GM21381 (cell line): ENCODE measurements at regions not wholly inside any gene's neighbourhood (a gene's known extent, or its start where the extent isn't known, plus 50 kb on each side); places are given as distances from the start of the nearest gene placed in this dataset.

ENCODE experiments used
- ATAC-seq: cut with Tn5 transposase; IDR thresholded peaks from one replicate; pipeline ENCODE4 v1.9.1; 2021; ENCODE audit warnings: mild to moderate bottlenecking, moderate library complexity; ENCODE audit not compliant: unreplicated experiment

DNA sequence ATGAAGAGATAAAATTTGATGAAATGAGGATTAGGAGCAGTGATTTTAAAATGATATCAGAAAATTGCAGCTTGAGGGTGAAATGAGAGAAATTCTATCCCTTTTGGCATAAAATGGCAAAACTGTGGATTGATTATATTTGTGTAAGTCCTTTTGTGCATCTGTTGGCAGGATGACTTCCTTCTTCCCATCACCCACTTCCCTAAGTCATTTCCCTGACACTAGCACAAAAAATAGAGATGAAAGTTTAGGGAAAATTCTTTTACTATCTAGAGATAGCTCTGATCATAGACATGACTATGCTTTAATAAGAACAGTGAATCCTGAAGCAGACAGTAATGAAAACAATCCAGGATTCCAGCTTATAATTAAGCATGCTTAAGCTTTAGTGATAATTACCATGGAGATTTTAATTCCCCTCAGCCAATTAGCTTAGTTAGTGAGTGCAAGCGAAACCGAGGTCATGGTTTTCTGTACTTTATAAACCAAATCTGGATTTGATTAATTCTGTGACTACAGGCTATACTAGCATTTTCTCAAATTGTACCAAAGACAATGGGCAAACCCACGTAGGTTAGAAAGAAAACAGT is 163.6 kb upstream of the TARS1 start:
- no peak for ATAC-seq

DNA sequence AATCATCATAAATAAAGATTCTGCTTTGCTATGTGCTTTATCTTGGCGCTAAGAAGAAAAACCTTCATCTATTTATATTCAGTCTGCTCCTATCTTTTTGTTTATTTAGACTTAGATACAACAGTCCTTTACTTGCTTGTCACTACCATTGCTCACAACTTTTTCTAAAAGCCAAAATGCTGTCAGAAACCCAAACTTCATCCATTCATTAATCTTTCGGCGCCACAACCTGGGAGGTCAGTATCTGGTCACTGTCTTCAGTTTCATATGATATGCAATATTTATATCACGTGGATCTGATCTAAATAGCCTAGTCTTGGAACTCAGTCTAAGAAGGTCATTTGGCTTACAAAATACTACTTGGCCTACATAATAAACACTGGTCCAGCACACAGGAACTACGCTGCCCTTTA is 159.3 kb upstream of the TARS1 start:
- ATAC-seq, result no peak

DNA sequence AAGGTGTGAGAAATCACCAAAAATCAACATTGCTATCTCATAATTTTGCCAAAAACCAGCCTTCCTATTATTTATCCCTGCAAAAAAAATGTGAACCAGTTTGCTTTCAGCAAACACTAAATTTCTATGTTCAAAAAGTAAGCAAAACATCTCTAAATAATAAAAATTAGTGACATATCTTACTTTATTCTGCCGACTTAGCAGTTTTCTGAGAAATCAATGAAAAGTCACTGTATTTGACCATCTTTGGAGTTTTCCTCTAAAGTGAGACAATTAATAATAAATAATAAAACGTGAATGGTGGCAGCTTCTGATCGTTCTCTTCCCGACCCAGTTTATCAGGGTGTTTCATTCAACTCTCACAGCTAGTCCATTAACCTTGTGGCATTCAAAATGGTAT is 158.6 kb upstream of the TARS1 start:
- ATAC-seq, result no peak

DNA sequence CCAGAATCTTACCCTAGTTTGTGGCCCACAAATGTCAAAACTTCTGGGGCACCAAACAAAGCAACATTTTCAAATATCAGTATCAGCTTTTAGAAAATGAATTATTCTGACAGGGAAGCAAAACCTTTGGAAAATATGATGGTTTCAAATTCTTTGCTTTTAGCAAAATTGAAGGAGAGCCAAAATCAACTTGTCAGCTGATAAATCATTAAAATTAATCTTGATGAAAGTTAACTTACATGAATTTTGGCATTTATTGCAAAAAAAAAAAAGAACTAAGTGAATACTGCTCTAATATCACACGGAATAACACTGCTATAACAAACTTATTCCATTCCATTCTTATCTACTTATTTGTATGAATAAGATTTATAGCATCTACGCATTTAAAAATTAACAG is 158.1 kb upstream of the TARS1 start:
- ATAC-seq, result no peak

DNA sequence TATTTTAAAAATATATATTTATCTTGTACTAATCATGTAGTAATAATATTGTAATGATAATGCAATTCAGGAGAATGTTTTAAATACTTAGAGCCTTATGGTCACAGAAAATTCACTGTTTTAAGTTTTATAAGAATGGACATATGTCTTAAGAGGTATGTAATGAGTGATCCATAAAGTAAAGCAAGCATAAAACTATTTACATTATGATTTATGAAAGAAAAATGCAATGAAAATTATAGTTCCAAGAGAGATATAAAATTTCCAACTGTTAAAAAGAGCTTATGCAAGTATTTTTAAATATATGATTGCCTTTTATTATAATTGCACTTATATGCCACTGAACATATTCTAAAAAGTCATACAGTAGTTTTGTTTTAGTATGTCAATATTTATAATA is 157.5 kb upstream of the TARS1 start:
- no peak for ATAC-seq

DNA sequence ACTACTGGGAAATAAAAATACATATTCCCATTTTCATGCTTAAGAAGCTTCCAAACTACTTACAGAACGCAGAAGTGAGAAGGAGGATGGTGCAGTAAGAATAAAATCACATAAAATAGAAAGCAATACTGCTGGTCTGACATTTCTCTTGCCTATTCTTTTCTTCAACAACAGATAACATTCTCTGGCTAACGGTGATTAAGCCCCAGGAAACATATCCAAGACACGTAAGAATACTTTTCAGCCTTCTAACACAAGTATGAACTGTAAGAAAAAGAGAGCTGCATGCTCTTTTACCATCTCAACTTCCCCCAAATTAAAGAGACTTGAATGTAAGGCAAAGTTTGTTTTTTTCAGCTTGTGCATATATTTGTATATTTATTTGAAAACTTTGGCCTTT is 156.1 kb upstream of the TARS1 start:
- no peak for ATAC-seq

DNA sequence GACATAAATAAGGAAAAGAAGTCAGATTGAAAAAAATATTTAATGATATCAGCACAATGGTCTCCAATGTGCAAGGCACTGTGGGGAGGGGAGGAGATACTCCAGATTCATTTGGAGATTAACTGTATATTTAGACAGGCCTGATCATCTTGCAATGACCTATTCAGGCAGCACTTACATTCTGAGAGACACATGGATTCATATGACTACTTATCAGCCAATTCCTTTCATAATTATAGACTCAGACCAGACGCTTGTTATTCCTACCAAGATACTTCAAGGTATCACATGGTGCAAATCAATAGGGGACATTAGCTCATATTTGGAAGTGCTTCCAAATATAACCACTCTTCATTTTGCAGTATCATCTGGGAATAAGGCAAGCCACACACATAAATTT is 153.5 kb upstream of the TARS1 start:
- ATAC-seq, result no peak

DNA sequence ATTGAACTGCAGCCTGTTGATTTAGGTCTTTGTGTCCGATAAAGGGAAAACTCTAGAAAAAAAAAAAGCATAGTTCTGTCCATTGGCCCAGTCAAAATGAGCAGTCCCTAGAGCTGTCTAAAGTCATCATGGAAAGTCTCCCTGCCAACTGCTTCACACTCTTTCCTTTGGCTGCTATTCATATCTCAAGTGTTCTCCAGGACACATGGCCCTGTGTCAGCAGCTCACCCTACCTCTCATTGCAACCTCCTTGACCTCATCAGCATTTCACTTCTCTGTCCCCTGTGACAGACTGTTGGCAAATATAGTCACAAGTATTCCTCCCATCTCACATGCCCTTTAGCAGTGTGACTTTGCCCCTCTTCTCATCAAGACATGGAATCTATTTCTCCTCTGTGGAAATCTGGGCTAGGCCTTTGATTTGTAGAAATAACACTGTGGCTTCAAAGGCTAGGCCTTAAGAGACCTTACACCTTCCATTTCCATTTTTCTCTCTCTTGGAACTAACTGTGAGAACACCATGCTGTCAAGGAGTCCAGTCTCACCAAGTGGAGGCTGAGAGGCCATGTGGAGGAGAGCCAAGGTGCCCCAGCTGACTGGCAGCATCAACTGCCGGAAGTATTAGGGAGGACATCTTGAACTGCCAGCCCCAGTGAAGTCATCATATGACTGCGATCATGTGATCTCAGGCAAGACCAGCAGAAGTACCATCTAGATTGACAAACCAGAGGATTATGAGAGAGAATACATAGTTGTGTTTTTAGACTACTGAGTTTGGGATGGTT is 149.4 kb upstream of the TARS1 start:
- ATAC-seq, result no peak

DNA sequence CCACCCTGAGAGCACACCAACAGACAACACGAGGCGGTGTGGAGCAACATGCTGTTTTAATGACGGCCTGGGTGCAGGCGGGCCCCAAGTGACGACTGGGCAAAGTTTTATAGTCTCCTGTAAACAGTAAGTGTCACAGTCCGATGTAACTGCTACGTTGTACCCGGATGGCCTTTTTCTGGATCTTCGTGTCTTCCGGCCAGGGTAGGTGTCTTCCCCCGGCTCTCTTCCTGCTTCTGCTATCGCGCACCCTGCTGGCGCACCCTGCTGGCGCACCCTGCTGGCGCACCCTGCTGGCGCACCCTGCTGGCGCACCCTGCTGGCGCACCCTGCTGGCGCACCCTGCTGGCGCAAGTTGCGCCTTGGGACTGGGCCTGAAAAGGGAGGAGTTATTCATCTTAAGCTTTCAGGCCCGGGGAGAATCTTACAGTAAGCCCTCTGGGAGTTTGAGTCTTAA is 143.0 kb upstream of the TARS1 start:
- ATAC-seq, result no peak

DNA sequence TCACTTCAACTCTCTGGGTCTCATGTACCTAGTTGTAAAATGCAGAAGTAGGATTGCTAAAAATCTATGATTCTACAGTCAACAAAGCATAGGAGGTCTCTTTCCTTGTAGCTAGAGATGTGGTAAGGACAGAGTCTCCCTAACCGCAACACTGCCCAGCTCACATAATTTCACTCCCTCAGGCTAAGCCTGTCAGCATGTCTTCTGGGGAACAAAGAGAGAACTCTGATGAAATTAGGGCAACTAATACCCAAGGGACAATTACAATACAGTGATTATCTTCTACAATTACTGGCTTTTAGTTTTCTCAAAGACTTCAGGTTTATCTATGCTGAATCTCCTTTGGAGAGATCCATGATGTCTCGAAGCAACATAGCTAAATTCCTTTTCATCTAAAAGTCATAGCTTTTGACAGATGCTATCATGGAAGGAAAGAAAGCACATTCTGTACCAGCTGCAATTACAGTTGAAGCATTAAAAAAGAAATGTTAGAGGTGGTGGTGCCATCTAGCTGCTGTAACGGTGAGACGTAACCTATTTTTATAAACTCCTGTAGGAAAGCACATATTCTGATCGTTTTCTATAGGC is 141.1 kb upstream of the TARS1 start:
- peak; percentile 36 for ATAC-seq

DNA sequence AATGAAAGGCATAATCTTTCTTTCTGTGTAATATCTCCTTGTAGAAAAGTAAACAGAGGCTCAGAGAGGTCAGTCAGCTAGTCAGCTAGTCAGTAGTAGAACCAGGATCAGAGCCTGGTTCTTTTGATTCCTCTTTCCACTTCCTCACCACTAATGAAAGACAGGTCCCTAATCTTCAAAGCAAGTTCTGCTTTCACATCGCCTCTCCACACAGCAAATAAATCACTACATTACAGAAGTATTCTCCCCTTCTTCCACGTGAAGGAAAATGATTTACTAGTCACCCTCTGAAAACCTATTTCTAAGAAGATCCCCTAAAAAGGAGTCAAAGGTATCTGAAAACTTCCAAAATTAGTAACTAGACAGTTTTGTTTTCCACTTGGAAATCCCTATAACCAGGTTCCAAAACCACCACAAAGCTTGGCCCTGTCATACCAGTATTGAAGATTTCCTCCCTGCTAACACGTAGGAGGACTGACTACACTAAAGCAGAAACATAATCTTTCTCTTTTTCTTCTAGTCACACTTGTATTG is 140.5 kb upstream of the TARS1 start:
- ATAC-seq, result peak; percentile 66

DNA sequence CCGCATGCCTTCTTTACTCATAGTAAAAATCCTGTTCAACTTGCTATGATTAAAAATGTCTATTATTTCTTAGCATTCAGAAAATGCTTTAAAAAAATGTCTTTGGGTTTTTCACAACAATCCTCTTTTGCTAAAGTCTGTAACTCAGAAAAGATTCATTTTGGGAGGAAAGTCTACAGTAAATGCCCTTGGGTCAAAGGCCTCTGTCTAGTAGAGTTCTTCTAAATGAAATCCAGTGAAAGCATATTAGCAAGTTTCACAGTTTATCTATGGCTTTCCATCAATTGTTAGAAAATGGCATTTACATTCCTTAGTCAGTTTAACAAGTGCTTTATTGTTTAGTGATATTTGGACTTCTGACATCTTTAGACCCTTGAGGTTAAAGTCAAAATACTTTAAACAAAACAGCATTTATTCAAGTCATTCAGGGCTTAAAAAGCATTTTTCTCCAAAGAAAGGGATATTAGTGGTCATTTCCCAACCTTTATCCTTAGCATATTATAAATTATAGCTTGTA is 137.1 kb upstream of the TARS1 start:
- ATAC-seq, result no peak

DNA sequence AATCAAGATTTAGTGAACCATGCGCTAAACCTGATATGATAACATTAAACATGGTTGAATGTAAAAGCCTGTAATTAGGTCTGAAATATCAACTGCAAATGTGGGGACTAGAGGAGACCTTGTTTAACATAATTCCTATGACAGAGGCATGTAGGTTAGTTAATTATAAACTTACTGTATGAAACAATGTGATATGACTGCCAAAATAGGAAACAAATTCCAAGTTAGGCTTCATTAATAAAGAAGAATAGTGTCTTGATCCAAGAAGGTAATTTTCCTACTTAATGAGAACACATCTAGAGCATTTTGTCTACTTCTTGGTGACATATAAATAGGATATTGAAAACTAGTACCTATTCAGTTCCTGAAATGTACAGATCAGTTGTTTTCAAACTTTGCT is 136.2 kb upstream of the TARS1 start:
- ATAC-seq, result no peak

DNA sequence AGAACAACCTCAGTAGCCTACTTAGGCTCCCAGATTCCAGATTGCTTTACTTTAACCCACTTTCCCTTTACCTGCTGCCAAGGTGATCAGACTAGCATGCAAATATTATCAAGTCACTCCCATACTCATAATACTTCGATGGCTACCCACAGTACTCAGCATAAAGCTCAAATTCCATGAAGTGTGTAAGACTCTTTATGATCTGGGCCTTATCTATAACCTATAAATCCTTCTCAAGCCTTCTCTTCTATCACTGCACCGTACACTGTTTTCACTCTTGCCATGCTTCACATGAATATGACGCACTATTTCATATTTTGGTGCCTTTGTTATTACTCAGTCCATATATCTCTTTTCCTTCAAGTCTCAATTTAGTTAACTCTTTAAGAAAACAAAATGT is 135.2 kb upstream of the TARS1 start:
- ATAC-seq, result no peak

DNA sequence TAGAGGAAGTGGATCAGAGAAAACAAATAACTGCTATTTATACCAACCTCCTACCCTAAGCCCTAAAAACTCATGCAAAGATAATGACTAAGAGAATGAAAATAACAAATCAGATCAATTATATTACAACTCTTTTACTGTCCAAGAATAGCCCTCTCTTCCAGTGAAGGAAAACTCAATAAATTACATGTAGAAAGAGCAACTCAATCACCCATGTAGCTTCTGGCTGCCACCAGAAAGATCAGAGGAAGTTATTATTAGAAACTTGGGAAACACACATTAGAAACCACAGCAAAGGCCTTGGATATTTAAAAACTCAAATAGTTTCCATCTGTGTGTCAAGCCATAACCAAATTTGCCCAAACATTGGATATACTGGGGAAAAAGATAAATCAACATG is 134.0 kb upstream of the TARS1 start:
- no peak for ATAC-seq

DNA sequence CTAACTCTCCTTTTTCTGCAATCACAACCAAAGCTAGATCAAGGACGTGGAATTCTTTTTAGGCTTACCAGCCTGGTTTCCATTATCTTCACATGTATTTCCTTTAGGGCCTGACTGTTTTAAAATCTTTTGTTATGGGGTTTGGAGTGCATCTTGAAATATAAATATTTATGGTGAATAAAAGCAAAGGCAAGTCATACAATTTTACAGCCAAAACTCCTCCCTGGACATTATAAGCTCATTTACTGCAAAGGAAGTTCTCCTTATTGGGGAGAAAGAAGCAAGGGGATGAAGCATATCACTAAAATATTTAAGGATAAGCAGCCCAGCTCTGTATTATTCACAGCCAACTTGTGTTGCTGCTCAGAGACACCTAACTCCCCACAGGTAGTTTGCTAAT is 132.2 kb upstream of the TARS1 start:
- ATAC-seq, result no peak

DNA sequence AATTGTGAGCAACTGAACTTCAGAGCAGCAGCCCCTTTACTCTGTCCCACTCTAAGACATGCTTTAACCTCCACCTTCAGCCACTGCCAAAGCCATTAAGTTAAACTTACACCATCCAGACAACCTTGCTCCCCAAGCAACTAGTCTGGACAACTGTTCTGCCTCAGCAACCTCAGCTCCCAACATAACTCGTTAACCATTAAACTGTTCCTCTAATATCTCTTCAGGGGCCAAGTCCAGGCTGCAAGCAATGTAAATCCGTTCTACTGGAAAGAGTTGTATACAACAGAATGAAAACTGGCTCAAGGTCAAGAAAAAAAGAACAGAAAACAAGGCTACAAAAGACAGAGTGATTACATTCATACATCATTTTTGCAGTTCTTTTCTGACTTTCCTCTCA is 131.7 kb upstream of the TARS1 start:
- ATAC-seq, result no peak

DNA sequence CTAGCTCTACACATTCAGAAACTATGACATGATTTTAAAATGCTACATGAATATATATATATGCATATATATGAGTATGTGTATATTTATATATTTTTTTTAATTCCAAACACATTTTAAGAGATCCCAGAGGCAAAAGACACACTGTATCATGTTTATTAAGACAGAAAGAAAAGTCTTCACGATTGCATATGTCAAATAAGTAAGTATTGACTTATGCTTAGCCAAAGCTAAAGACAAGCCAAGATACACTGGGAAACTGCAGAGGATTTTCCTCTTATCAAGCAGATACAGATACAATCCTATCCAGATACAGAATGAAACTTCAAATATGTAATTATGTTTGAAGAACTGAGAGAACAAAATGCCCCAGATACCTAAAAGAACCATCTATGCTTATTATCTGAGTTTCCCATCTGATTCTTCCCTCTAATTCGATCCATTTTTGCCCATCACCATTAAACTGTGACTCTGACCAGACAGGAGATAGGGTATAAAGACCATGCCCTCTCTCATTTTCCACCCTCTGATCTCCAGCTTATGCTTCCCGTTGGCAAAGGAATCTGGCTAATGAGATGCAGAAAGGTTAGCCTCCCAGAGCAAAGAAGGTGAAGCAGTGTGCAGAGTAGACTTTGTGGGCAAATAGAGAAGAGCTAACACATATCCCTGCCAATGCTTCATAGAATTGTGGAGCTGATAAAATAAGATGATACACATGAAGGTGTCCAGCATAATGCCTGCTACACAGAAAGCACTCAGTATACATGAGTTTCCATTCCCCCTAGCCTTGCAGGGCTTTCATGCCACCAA is 131.0 kb upstream of the TARS1 start:
- no peak for ATAC-seq

DNA sequence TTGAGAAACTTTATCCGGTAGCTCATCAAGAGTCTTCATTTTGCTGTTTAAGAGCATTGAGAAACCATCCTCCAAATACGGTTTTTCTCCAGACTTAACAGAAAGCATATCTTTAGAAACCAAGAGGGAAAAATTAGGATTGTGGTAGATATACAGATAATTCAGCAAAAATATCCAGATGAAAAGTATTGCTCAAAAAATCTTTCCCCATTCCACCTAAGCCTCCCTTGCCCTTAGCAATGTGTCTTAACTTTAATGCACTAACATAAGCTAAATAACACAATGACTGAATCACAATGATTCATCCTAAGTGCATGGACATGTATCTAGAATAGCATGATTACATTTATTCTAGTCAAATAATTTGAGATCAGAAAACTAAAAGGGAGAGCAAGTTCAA is 130.3 kb upstream of the TARS1 start:
- no peak for ATAC-seq

DNA sequence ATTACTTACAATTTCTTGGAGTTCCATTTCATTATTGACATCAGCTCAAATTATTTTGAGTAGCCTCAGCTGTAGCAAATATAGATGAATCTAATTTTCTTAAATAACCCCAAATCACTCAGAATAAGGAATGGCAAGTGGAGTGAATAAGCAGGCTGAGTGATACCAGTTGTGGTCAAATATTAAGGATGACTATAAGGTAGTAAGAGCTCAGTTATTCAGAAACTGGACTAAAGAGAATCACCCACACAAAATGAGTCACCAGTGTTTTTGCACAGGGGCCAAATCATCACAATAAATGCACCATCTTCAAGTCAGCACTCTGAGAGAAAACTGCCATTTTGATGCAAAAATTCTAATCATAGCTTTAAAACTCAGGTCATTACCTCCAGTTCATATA is 128.9 kb upstream of the TARS1 start:
- no peak for ATAC-seq
